ENCODE measurements at regions not wholly inside any gene's neighbourhood (a gene's known extent, or its start where the extent isn't known, plus 50 kb on each side); places are given as distances from the start of the nearest gene placed in this dataset.

DNA sequence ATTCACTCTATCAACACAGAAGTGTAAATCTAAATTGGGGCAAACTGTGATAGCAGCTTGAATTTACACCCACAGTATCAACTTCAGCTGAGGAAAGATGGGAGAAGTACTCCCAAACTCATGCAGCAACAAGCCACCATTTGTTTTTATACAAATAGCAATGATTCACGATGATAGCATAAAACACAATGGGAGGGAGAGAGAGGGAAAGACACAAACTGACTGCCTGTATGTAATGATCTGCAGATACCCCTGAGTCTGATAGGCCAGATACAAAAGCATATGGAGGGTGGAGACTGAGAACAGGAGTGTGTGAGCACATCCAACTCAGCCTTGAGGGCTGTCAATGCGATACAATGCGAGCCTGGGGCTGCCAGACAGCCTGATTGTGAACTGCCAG, 79.2 kb downstream of the CNTN3 start:
- TF ChIP-seq, protein P1, sequence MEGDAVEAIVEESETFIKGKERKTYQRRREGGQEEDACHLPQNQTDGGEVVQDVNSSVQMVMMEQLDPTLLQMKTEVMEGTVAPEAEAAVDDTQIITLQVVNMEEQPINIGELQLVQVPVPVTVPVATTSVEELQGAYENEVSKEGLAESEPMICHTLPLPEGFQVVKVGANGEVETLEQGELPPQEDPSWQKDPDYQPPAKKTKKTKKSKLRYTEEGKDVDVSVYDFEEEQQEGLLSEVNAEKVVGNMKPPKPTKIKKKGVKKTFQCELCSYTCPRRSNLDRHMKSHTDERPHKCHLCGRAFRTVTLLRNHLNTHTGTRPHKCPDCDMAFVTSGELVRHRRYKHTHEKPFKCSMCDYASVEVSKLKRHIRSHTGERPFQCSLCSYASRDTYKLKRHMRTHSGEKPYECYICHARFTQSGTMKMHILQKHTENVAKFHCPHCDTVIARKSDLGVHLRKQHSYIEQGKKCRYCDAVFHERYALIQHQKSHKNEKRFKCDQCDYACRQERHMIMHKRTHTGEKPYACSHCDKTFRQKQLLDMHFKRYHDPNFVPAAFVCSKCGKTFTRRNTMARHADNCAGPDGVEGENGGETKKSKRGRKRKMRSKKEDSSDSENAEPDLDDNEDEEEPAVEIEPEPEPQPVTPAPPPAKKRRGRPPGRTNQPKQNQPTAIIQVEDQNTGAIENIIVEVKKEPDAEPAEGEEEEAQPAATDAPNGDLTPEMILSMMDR (IDR thresholded peaks at IDR 0.05; ENCODE audit: low read length) = no peak
- no peak for TF ChIP-seq EZH2 (IDR thresholded peaks at IDR 0.05; ENCODE audit: borderline replicate concordance, low read length)
